NCI-H69 (cell line): ENCODE measurements at regions not wholly inside any gene's neighbourhood (a gene's known extent, or its start where the extent isn't known, plus 50 kb on each side); places are given as distances from the start of the nearest gene placed in this dataset.
"Not testable (repeated sequence)": the region's sequence is repeated elsewhere in the genome, so short reads cannot be mapped to it uniquely, and the experiment has no call there.

Experiments
- DNase-seq: peaks from one replicate; lab custom pipeline; 2025; lab: John Stamatoyannopoulos, UW

DNA sequence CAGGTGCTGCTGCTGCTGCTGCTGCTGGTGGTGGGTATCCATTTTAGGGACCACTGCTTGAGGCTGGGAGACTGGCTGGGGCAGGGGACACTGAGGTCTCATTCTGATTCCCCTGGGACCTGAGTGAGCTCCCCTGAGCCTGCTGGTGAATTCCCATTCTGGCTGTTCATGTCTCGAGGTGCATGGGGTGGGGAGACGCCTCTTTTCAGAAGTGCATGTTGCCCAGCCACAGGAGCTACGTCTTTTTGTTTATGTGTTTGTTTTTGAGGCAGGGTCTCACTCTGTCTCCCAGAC is 133.4 kb downstream of the RHOU start:
- DNase-seq = no peak

DNA sequence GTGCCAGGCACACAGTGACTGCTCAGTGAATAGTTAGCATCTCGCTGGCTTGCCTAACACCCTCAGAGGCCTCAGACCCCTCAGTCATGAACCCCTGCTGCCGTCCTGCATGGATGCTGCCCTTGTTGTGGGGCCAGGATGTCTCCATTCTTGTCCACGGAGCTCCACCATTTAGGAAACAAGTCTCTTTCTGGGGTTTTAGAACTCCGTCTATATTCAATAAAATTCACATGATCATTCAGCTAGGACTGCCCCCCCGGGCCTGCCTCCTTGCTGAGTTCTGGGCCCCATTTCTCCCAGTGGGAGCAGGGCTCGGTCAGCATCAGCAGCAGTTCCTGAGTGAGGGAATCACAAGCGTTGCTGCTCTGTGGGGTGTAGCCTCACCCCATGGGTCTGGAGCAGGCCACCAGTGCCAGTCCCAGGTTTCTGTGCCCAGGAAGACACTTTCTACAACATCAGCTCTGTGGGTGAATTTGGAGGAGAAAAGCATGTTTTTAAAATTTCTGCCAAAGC is 134.1 kb downstream of the RHOU start:
- no peak for DNase-seq

DNA sequence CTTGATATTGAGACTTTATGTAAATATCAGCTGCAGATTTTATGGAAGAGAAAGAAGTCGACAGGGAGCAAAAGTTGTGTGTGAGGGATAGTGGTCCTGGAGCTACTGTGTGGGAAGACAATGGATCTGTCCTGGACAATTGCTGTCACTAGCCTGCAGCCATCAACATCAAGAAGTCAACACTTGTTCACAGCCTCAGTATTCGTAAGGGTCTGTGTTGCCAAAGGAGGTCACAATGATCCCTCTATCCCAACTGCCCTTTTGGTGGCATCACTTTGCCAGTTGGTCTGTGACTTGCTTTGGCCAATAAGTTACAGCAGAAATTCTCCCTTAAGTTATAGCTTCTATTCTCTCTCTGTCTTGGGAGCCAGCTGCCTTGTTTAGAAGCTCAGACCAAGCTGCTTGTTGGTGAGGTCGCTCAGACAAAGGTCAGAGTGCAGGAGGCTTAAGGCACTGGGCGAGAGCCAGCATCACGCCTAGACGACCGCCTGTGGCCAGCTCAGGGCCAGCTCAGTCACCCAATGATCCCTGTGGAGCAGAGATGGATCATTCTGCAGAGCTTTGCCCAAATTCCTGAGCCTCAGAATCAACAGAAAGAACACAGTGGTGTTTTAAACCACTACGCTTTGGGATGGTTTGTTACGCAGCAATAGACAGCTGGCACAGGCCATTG is 134.9 kb downstream of the RHOU start:
- DNase-seq = no peak

DNA sequence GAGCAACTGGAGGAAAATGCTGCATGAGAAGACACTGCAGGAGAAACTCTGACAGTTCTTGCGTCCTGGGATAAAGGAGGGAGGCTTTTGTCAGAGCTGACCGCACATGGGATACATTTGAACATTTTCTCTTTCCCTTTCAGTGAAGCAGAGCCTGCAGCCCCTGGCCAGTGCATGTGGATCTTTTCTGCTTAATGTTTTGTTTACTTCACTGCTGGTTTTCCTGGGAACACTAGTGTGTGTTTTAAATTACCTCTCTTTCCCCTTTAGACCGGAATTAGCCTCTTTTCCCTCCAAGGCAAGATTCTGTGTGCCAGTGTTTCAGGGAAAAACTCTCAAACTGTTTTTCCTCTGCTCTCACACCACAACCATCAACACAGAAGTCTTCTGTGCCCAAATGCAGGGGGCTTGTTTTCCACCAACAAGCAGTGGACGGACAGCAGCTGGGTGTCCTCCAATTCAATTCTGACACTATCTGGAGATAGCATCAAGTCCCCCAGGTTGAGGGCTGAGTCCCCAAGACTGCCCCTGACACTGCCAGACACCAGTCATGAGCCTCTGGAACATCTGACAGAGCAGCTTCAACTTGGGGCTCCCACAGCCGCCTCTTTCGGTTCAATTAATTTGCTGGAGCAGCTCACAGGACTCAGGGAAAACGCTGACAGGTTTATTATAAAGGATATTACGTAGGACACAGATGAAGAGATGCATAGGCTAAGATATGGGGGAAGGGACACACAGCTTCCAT is 136.2 kb downstream of the RHOU start:
- no peak for DNase-seq

DNA sequence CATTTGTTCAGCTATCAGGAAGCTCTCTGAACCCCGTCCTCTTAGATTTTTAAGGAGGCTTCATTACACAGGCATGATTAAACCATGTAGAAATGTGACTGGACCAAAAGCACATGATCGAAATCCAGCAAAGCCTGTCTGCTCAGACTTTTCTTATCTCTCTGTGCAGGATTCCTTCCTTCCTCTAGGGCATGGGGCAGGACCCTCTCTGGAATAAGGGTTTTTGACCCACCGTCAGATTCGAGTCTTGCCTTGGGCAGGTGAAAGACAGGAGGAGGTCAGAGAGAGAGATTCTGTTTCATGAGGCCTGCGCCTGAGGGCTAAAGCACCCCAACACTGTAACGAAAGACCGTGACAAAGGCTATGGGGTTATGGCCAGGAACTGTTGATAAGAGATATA is 136.8 kb downstream of the RHOU start:
- no peak for DNase-seq

DNA sequence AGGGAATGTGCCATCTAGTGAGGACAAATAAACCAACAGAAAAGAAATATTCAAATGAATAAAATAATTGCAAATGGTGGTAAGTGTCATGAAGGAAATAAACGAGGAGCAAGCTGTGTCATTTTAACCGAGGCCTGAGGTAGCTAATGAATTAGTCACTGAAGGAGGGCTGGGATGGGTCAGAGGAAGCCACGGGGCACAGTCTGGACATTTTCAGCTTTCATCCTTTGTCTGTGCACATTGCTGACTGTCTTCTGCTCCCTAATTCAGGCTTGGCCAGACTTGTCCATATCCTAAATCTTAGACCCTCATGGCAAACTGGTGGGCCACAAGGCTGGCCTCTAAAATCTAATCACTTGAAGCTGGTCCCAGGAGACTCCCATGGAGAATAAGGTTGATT is 138.4 kb downstream of the RHOU start:
- DNase-seq = no peak

DNA sequence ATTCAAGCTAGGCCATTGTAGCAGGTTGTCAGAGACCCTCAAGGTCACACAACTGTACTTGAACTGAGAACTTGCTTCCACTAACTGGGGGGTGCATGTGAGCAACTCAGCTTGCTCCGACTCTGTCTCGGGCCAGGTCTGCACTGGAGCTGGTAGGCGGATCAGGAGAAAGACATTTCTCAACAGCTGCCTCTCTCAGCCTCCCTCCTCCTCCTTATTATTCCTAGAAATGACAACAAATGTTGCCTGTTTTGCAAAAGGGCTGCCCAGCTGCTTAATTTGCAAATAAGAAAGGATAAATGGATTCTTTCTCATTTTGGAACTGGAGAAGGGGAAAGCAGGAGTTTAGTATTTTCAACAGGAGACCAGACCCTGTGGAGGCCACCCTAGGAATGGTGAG is 140.5 kb downstream of the RHOU start:
- no peak for DNase-seq

DNA sequence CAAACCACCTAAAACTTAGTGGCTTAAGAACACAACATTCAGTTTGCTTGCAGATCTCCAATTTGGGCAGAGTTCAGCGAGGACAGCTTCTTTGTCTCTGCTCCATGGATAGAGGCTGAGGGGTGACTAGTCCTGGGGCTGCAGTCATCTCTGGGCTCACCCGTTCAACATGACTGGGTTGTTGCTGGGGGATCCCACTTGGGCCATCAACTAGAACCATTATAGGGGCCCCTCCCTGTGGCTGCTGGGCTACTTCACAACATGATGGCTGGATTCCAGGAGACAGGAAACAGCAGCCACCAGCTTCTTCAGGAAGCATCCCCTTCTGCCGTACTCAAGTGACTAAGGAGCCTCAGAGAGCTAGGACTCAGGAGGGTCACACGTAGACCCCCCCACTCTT is 140.9 kb downstream of the RHOU start:
- DNase-seq = no peak

DNA sequence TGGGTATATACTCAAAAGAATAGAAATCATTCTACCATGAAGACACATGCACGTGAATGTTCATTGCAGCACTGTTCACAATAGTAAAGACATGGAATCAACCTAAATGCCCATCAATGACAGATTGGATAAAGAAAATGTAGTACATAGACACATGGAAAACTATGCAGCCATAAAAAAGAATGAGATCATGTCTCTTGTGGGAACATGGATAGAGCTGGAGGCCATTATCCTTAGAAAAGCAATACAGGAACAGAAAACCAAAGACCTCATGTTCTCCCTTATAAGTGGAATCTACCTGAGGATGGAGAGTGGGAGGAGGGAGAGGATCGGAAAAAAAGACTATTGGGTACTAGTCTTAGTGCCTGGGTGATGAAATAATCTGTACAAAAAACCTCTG is 143.9 kb downstream of the RHOU start:
- no peak for DNase-seq

DNA sequence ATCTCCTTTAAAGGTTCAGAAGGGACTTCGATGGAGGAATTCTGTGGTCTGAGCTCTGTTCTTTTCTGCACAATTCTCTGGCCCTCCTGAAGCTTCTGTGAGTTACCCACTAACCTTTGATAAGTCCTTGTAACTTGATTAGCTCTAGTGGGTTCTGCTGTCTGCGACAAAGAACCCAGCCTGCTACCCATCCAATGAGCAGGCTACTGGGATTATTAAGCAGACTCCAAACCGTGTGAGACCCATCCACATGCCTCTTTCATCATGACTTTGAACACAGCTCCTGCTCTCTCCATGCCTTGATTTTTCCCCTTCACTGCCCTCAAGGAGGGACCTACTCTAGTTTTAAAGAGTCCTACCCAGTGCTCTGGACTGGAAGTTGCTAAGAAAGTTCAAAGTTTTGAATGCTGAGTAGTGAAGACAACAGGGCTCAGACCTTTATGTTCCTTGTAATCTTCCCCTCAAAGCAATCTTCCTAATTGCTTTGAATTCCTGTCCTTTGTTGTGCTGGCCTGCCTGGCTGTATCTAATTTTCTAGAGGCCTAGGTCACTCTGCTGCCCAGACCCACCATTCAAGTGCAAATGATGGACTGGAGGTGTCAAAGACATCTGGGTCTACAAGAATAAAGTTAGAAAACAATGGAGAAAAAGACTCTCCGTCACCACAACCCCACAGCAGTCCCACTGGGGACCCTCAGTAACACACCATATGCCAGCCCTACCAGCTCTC is 146.9 kb downstream of the RHOU start:
- no peak for DNase-seq

DNA sequence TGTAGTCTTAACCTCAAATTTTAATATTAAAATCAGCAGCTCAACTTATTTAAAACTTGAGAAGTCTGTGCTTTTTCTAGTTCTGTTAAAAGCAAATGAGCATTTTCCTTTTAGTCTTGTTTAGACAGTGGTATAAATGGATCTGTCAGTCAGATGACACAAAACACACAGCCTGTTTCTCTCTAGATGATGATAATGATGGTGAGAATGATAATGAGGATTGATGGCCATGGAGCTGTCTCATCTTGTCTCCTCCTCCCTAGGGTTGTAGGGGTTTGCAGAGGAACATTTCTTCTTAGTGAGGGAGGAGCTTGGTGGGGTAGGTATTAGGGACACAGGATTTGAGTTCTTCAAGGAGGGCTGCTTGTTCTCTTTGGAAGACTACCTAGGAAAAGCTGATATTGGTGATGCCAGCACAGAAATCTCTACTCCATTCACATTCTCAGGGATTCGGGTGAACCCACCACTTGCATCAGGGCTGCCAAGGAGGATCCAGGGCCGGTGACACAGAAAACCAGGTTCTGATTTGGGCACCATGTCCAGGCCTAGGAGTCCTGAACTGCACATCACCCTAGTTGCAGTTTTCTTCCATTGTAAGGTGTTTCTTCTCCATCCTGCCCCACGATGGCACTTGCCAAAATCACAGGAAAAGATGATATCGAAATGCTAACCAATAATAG is 147.6 kb downstream of the RHOU start:
- no peak for DNase-seq

DNA sequence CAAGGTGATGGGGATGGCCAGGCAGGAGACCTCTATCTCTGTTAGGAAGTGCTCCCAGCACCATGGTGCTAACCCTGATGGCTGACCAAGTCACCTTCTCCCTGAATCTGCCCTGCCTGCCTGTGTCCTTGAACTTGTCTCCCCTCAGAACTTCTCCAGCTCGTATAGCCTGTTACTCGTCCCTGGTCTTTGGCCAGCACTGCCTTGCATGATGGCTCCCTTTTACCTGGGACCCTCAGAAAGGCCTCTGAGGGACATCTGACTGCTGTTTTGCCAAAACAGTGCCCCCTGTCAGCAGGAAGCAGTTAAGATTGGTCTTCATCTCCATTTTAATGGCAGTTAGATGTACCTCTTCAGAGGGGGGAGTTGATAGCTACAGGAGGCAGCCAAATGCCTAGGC is 148.3 kb downstream of the RHOU start:
- no peak for DNase-seq

DNA sequence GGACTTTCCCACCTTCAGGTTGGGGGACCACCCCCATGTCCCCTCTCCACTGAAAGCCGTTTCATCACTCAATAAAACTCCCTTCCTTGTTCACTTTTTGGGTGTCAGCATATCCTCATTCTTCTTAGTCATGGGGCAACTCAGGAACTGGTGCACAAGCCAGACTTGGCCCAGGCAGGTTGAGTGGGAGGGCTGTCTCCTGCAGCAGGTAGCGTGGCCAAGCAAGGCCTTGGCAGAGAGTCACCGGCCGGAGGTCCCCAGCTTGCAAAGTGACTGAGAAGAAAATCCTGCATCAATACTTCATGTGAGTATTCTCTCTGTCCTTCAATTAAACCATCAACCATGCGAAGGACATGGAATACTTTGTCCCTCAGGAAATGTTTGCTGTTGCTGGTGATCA is 148.9 kb downstream of the RHOU start:
- DNase-seq = no peak

DNA sequence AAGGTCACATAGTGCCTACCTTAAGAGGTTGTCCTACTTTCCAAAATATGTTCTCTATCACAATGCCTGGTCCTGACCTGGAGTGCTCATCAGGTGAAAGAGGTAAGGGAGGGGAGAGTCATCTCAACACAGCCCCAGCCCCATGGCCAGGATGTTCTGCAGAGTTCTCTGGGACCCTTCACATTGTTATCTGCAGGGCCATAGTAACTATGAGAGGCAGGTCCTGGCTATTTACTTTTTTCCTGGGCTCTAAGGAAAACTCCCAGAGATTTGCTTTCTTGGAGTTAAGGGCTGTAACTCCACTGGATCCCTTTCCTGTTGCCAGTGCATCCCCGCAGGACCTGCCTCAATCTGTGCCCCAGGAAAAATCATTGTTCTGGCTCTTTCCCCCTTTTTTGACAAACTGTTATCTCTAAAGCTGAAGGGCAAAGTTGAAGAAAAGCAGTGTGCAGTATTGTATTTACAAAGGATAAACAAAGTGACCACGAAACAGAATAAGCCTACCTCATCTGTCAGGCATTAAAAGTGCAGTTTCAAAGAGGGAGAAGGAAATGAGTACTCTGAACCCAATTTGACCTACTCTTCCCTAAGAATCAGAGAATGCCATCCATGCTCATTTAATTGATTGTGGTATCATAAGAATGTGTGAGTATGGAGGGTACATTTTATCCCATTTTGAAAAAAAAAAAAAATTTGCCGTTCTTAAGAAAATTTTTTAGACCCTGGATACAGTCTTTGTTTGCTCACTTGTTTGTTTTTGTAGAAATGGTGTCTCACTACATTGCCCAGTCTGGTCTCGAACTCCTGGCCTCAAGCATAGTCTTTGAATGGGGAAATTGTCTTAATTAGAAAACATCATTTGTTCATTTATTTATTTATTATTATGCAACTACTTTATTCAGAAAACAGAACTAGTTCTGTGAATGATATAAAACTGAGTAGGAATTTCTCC is 149.6 kb downstream of the RHOU start:
- DNase-seq = no peak

DNA sequence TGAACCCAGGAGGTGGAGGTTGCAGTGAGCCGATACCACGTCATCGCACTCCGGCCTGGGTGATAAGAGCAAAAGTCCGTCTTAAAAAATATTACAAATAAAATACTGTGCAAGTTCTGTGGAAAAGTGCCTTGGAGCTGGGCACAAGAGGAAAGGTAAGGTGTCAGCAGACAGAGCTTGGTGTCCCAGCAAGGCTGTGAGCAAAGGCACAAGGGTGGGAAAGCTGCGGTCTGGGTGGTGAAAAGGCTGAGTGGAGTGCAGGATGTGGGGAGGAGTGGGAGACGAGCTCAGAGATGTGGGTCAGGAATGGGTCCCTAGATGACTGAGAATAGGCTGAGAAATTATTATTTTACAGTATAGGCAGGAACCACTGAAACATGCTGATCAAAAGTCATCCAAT is 150.6 kb downstream of the RHOU start:
- DNase-seq = no peak

DNA sequence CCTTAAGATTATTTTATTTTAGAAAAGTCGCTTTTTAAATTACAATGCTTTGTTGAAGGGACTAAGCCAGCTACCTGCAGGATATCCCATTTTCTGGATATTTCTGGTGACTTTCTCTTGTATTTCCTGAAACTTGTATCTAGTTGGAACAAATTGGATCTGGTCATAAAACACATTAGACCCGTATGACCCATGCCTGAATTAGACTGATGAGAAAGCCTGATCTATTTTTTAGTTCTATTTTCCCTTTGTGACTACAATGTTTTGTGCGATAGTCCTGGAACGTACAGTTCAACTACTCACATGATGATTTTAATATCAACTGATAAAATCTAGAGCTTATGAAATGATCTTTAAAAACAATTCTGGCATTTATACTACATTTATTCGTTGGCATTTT is 151.8 kb downstream of the RHOU start:
- no peak for DNase-seq

DNA sequence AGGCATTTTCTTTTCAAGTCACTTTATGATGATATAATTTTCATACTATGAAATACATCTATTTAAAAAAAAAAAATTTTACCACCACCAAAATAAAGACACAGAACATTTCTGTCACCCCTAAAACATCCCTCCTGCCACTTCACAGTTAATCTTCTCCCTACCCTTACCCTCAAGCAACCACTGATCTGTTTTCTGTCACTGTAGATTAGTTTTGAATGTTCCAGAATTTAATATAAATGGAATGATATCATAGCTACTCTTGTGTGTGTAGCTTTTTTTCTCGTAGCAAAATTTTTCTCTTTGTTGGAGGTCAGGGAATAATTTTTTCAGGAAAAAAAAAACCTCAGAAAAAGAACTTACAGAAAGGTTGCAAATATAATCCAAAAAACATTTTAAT is 152.7 kb downstream of the RHOU start:
- no peak for DNase-seq

DNA sequence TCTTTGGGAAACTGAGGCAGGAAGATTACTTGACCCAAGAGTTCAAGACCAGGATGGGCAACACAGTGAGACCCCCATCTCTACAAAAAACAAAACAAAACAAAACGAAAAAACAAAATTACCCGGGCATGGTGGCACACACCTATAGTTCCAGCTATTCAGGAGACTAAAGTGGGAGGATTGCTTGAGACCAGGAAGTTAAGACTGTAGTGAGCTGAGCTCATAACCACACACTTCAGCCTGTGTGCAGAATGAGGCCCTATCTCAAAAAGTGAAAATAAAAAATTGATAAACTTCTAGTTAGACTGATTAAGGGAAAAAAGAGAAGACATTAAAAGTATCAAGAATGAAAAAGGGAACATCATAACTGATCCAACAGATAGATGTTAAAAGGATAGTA is 154.0 kb downstream of the RHOU start:
- DNase-seq = no peak

DNA sequence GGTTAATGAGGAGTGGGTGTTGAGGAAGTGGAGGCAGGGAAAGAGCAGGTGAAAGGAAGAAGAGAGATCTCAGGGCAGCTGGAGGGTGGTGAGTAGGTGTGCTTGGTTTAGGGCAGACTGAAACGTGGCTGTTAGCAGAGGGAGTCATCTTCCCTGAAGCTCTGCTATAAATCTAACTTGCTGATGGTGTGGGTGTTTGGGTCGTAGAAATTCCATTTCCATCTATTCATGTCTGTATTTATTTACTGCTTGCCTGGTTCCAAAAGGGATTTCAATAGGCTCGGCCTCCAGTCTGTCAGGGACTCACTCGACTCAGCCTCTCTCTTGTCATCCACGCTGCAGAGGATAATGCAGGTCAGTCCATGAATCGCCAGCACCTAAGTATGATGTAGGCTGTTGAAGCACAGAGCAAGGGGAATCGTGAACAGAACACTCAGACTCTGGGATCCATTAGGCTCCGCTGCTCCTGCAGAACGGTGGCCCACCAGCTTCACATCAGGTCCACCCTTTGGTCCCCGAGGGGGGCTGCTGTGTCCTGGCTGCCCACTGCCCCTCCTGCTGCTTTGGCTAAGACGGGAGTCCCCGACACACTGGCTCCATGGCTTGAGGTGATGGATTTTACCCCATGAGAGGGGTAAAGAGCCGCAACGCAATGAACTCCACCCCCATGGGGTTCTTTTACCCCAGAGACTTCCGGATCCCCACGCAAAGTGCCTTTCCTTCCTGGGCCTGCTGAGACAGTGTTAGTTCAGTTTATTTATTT is 156.2 kb downstream of the RHOU start:
- DNase-seq = no peak

DNA sequence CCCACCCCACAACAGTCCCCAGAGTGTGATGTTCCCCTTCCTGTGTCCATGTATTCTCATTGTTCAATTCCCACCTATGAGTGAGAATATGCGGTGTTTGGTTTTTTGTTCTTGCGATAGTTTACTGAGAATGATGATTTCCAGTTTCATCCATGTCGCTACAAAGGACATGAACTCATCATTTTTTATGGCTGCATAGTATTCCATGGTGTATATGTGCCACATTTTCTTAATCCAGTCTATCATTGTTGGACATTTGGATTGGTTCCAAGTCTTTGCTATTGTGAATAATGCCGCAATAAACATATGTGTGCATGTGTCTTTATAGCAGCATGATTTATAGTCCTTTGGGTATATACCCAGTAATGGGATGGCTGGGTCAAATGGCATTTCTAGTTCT is 156.9 kb downstream of the RHOU start:
- DNase-seq = not testable (repeated sequence)
